OCI-LY3 (cell line): ENCODE measurements at regions not wholly inside any gene's neighbourhood (a gene's known extent, or its start where the extent isn't known, plus 50 kb on each side); places are given as distances from the start of the nearest gene placed in this dataset.

ENCODE experiments used
- EZH2phosphoT487 ChIP-seq: fragments of 200-600 bp; shearing (Covaris generic); IDR thresholded peaks from 2 replicates; pipeline ENCODE4 v1.6.1; 2018; ENCODE audit warnings: antibody characterized with exemption, mixed run types, low read depth
- TF ChIP-seq, protein P1 (sequence below): fragments of 200-600, 300-600 bp; sonication (generic); IDR thresholded peaks from 2 replicates; pipeline ENCODE4 v1.5.1; 2014; ENCODE audit warnings: antibody characterized with exemption, low read length, low read depth

DNA sequence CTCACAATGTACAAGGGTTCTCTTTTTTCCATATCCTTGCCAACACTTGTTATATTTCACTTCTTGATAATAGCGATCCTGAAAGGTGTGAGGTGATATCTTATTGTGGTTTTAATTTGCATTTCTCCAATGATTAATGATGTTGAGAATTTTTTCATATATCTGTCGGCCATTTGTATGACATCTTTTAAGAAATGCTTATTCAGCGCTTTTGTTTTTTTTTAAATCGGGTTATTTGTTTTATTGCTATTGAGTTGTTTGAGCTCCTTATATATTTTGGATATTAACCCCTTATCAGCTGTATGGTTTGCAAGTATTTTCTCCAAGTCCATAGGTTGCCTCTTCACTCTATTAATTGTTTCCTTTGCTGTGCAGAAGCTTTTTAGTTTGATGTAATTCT is 218.8 kb downstream of the MTERF1 start:
- TF ChIP-seq, protein P1, sequence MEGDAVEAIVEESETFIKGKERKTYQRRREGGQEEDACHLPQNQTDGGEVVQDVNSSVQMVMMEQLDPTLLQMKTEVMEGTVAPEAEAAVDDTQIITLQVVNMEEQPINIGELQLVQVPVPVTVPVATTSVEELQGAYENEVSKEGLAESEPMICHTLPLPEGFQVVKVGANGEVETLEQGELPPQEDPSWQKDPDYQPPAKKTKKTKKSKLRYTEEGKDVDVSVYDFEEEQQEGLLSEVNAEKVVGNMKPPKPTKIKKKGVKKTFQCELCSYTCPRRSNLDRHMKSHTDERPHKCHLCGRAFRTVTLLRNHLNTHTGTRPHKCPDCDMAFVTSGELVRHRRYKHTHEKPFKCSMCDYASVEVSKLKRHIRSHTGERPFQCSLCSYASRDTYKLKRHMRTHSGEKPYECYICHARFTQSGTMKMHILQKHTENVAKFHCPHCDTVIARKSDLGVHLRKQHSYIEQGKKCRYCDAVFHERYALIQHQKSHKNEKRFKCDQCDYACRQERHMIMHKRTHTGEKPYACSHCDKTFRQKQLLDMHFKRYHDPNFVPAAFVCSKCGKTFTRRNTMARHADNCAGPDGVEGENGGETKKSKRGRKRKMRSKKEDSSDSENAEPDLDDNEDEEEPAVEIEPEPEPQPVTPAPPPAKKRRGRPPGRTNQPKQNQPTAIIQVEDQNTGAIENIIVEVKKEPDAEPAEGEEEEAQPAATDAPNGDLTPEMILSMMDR, result no peak
- TF ChIP-seq EZH2phosphoT487, result no peak
